ENCODE measurements at regions not wholly inside any gene's neighbourhood (a gene's known extent, or its start where the extent isn't known, plus 50 kb on each side); places are given as distances from the start of the nearest gene placed in this dataset.

- Histone ChIP-seq H3K9me2 (no peaks in the 10 kb centered on the region), H3K36me3 (replicated peaks in 1 of 2; ENCODE audit: control insufficient read depth in 1 of 2, insufficient read depth in 2 of 2, low read length in 1 of 2) (no peaks in the 10 kb centered on the region), H3K4me3 (ENCODE audit: low read depth in 2 of 2, low read length in 1 of 2) (no peak overlapping the region), H4K20me1 (ENCODE audit: insufficient read depth) (no peaks in the 10 kb centered on the region), H3K27me3 (ENCODE audit: insufficient read depth) (no peaks in the 10 kb centered on the region), H3K4me2 (no peak overlapping the region), H3K9me3 (no peaks in the 10 kb centered on the region), H2AFZ (ENCODE audit: low read depth) (peak overlapping the region; percentile 19; the same call in 1 of the 2 replicates), H3F3A (replicated peaks; ENCODE audit: insufficient read depth) (peaks cover 5% of the 10 kb centered on the region), H3K27ac (ENCODE audit: low read depth in 2 of 2, low read length in 1 of 2) (no peak overlapping the region), H3K9ac (no peak overlapping the region), H3K79me2 (ENCODE audit: insufficient read depth) (no peaks in the 10 kb centered on the region), H3K4me1 (ENCODE audit: control insufficient read depth in 1 of 2, insufficient read depth in 2 of 2, low read depth in 1 of 2, low read length in 1 of 2) (peaks cover 0 to 4% of the 10 kb centered on the region in 2 experiments; a peak in 2 of 4 replicates)
- 84% methylated on average over 5 of the region's 5 CpGs for WGBS (ENCODE audit: low lambda C conversion rate)
- ChIA-PET CTCF (no interaction called here), POLR2A (no interaction called here)
- no peak for DNase-seq
- TF ChIP-seq GATA2 (CRISPR knock-in tag; IDR thresholded peaks at IDR 0.05) = no peak
- no peak for TF ChIP-seq JUND (IDR thresholded peaks at IDR 0.05)
- TF ChIP-seq FOXJ3 (CRISPR knock-in tag; IDR thresholded peaks at IDR 0.05) = no peak
- TF ChIP-seq, protein P1, sequence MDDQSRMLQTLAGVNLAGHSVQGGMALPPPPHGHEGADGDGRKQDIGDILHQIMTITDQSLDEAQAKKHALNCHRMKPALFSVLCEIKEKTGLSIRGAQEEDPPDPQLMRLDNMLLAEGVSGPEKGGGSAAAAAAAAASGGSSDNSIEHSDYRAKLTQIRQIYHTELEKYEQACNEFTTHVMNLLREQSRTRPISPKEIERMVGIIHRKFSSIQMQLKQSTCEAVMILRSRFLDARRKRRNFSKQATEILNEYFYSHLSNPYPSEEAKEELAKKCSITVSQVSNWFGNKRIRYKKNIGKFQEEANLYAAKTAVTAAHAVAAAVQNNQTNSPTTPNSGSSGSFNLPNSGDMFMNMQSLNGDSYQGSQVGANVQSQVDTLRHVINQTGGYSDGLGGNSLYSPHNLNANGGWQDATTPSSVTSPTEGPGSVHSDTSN (IDR thresholded peaks at IDR 0.05) = no peak
- no peak for TF ChIP-seq FOSL2 (IDR thresholded peaks at IDR 0.05; ENCODE audit: borderline replicate concordance, low read depth)
- TF ChIP-seq TAF1 (IDR thresholded peaks at IDR 0.05; ENCODE audit: borderline replicate concordance, low read depth, low read length) = no peak
- no peak for TF ChIP-seq RXRA (IDR thresholded peaks at IDR 0.05; ENCODE audit: borderline replicate concordance, low read depth)
Measured at GRCh38 chr3:102135316-102135715, 286.0 kb downstream of the NFKBIZ start.

DNA sequence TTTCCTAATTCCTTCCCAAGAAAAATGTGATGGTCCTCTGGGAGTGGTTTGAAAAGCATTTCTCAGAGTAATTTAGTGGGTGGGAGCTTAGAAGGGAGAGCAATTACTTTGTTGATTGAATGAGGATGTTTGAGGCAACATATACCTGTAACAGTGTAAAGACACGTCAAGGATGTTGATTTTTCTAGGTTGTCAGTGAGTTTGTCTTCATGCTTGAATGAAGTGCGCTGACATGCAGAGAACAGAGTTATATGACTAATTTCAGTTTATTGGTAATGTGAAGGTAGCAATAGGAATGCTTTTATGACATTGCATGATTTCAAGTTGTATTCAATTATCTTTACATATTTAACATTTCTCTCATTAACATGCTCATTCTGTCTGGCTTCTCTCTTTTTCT lies 286.9 kb downstream of the NFKBIZ start:
- WGBS (ENCODE audit: low lambda C conversion rate) = 94% methylated on average over 2 of the region's 2 CpGs
- Histone ChIP-seq H3F3A (replicated peaks; ENCODE audit: insufficient read depth) (no peaks in the 10 kb centered on the region), H3K4me3 (ENCODE audit: low read depth in 2 of 2, low read length in 1 of 2) (no peak overlapping the region), H2AFZ (ENCODE audit: low read depth) (no peak overlapping the region), H3K9ac (no peak overlapping the region), H3K4me2 (no peak overlapping the region), H3K4me1 (ENCODE audit: control insufficient read depth in 1 of 2, insufficient read depth in 2 of 2, low read depth in 1 of 2, low read length in 1 of 2) (peaks cover 2 to 4% of the 10 kb centered on the region in 2 experiments; a peak in 2 of 4 replicates), H4K20me1 (ENCODE audit: insufficient read depth) (no peaks in the 10 kb centered on the region), H3K27me3 (ENCODE audit: insufficient read depth) (no peaks in the 10 kb centered on the region), H3K79me2 (ENCODE audit: insufficient read depth) (no peaks in the 10 kb centered on the region), H3K36me3 (replicated peaks in 1 of 2; ENCODE audit: control insufficient read depth in 1 of 2, insufficient read depth in 2 of 2, low read length in 1 of 2) (no peaks in the 10 kb centered on the region), H3K9me3 (no peaks in the 10 kb centered on the region), H3K9me2 (no peaks in the 10 kb centered on the region), H3K27ac (ENCODE audit: low read depth in 2 of 2, low read length in 1 of 2) (no peak overlapping the region)
- ChIA-PET CTCF (no interaction called here), POLR2A (no interaction called here)
- DNase-seq = no peak
- TF ChIP-seq, protein P1 (IDR thresholded peaks at IDR 0.05) = no peak
- TF ChIP-seq TEAD4 (IDR thresholded peaks at IDR 0.05; ENCODE audit: borderline replicate concordance, insufficient read depth) = no peak
- no peak for TF ChIP-seq FOSL2 (IDR thresholded peaks at IDR 0.05; ENCODE audit: borderline replicate concordance, low read depth)
- TF ChIP-seq, protein P2, sequence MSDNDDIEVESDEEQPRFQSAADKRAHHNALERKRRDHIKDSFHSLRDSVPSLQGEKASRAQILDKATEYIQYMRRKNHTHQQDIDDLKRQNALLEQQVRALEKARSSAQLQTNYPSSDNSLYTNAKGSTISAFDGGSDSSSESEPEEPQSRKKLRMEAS (IDR thresholded peaks at IDR 0.05; ENCODE audit: low read depth) = no peak
- no peak for TF ChIP-seq RXRA (IDR thresholded peaks at IDR 0.05; ENCODE audit: borderline replicate concordance, low read depth)
- no peak for TF ChIP-seq EP300 (IDR thresholded peaks at IDR 0.05; ENCODE audit: borderline replicate concordance in 1 of 2, low read depth in 1 of 2, low read length in 1 of 2)
- no peak for TF ChIP-seq EZH2phosphoT487 (IDR thresholded peaks at IDR 0.05; ENCODE audit: borderline replicate concordance, low read depth)
- no peak for TF ChIP-seq RAD21 (IDR thresholded peaks at IDR 0.05; ENCODE audit: low read length)
- TF ChIP-seq, protein P3, sequence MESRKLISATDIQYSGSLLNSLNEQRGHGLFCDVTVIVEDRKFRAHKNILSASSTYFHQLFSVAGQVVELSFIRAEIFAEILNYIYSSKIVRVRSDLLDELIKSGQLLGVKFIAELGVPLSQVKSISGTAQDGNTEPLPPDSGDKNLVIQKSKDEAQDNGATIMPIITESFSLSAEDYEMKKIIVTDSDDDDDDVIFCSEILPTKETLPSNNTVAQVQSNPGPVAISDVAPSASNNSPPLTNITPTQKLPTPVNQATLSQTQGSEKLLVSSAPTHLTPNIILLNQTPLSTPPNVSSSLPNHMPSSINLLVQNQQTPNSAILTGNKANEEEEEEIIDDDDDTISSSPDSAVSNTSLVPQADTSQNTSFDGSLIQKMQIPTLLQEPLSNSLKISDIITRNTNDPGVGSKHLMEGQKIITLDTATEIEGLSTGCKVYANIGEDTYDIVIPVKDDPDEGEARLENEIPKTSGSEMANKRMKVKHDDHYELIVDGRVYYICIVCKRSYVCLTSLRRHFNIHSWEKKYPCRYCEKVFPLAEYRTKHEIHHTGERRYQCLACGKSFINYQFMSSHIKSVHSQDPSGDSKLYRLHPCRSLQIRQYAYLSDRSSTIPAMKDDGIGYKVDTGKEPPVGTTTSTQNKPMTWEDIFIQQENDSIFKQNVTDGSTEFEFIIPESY (IDR thresholded peaks at IDR 0.05; ENCODE audit: borderline replicate concordance, low read depth) = no peak
- no peak for TF ChIP-seq CHD2 (IDR thresholded peaks at IDR 0.05; ENCODE audit: low read length, partially characterized antibody)
- no peak for TF ChIP-seq GABPA (IDR thresholded peaks at IDR 0.05; ENCODE audit: low read depth)
- no peak for TF ChIP-seq TAF1 (IDR thresholded peaks at IDR 0.05; ENCODE audit: borderline replicate concordance, low read depth, low read length)
- no peak for TF ChIP-seq JUND (IDR thresholded peaks at IDR 0.05)
- no peak for TF ChIP-seq NRF1 (IDR thresholded peaks at IDR 0.05; ENCODE audit: low read depth, low read length)
- no peak for TF ChIP-seq RFX5 (IDR thresholded peaks at IDR 0.05; ENCODE audit: low read length)
- TF ChIP-seq RCOR1 (IDR thresholded peaks at IDR 0.05; ENCODE audit: low read length) = no peak
- no peak for TF ChIP-seq SIN3A (IDR thresholded peaks at IDR 0.05; ENCODE audit: borderline replicate concordance, low read depth, low read length)
- TF ChIP-seq, protein P4, sequence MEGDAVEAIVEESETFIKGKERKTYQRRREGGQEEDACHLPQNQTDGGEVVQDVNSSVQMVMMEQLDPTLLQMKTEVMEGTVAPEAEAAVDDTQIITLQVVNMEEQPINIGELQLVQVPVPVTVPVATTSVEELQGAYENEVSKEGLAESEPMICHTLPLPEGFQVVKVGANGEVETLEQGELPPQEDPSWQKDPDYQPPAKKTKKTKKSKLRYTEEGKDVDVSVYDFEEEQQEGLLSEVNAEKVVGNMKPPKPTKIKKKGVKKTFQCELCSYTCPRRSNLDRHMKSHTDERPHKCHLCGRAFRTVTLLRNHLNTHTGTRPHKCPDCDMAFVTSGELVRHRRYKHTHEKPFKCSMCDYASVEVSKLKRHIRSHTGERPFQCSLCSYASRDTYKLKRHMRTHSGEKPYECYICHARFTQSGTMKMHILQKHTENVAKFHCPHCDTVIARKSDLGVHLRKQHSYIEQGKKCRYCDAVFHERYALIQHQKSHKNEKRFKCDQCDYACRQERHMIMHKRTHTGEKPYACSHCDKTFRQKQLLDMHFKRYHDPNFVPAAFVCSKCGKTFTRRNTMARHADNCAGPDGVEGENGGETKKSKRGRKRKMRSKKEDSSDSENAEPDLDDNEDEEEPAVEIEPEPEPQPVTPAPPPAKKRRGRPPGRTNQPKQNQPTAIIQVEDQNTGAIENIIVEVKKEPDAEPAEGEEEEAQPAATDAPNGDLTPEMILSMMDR (IDR thresholded peaks at IDR 0.05) = no peak
- no peak for TF ChIP-seq USF2 (IDR thresholded peaks at IDR 0.05; ENCODE audit: borderline replicate concordance, low read depth, low read length)
